Suprapubic skin (tissue), 4 donors: ENCODE measurements at regions not wholly inside any gene's neighbourhood (a gene's known extent, or its start where the extent isn't known, plus 50 kb on each side); places are given as distances from the start of the nearest gene placed in this dataset.
"Not testable (repeated sequence)": the region's sequence is repeated elsewhere in the genome, so short reads cannot be mapped to it uniquely, and the experiment has no call there.

ENCODE experiments used
- DNase-seq, 2 donors: peaks; one replicate each; pipeline ENCODE4 v3.0.0-alpha.2; 2019; ENCODE audit warnings: low spot score in 2 of 2
- H3K27ac ChIP-seq: fragments of 200-600 bp; sonication (generic); one replicate; pipeline ENCODE4 v1.5.1; 2019
- H3K27me3 ChIP-seq: fragments of 200-600 bp; sonication (generic); one replicate; pipeline ENCODE4 v1.5.1; 2019
- H3K36me3 ChIP-seq: fragments of 200-600 bp; sonication (generic); one replicate; pipeline ENCODE4 v1.5.1; 2019
- H3K4me1 ChIP-seq: fragments of 200-600 bp; sonication (generic); one replicate; pipeline ENCODE4 v1.5.1; 2019
- H3K4me3 ChIP-seq: fragments of 200-600 bp; sonication (generic); one replicate; pipeline ENCODE4 v1.5.1; 2019; ENCODE audit warnings: mild to moderate bottlenecking
- H3K9me3 ChIP-seq: fragments of 200-600 bp; sonication (generic); one replicate; pipeline ENCODE4 v1.5.1; 2019
- EP300 ChIP-seq: sonication (generic); formaldehyde crosslinking; IDR thresholded peaks from one replicate; pipeline ENCODE4 v1.6.1; 2017; ENCODE audit warnings: antibody characterized with exemption
- POLR2A ChIP-seq, 2 donors: fragments of 450-650 bp; IDR thresholded peaks; one replicate each; pipeline ENCODE4 v1.6.1; 2017; ENCODE audit warnings: antibody characterized with exemption in 2 of 2, mild to moderate bottlenecking in 2 of 2, moderate library complexity in 2 of 2
- POLR2AphosphoS5 ChIP-seq, 3 donors: sonication (generic); formaldehyde crosslinking; IDR thresholded peaks; one replicate each; pipeline ENCODE4 v1.6.1; 2017; ENCODE audit warnings: antibody characterized with exemption in 3 of 3
- WGBS: methylation state at CpG from one replicate; pipeline ENCODE4 v1.1.5; 2018; 5-methylcytosine and 5-hydroxymethylcytosine counted together
- TF ChIP-seq, protein P1 (sequence below), 2 donors: fragments of 200-600 bp in 1 of 2; fragments of 450-650 bp in 1 of 2; sonication (generic) in 1 of 2; IDR thresholded peaks; one replicate each; pipeline ENCODE4 v1.5.1; 2016 to 2019; ENCODE audit warnings: antibody characterized with exemption in 2 of 2, mild to moderate bottlenecking in 1 of 2, moderate library complexity in 1 of 2

DNA sequence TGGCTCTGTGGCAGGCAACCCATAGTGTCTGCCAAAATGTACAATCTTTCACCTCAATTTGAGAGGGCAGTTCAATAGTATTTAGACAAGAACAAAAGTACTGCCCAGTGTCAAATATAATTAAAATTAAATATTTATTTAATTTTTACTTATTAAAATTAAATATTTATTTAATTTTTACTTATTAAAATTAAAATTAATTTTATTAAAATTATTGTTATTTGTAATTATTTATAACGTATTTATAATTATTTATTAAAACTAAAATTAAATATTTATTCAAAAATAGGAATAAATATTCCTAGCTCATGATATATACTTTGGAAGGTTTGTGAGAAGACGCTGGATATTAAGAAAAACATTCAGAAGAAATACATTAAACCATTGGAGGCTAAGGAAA, 93.7 kb upstream of the CAV2 start:
- 89% methylated on average over 2 of the region's 2 CpGs for WGBS
- Histone ChIP-seq H3K4me1 (peaks cover 8% of the 10 kb centered on the region), H3K36me3 (no peaks in the 10 kb centered on the region), H3K4me3 (no peak overlapping the region), H3K27me3 (no peaks in the 10 kb centered on the region), H3K27ac (no peak overlapping the region), H3K9me3 (no peaks in the 10 kb centered on the region)
- TF ChIP-seq, protein P1, sequence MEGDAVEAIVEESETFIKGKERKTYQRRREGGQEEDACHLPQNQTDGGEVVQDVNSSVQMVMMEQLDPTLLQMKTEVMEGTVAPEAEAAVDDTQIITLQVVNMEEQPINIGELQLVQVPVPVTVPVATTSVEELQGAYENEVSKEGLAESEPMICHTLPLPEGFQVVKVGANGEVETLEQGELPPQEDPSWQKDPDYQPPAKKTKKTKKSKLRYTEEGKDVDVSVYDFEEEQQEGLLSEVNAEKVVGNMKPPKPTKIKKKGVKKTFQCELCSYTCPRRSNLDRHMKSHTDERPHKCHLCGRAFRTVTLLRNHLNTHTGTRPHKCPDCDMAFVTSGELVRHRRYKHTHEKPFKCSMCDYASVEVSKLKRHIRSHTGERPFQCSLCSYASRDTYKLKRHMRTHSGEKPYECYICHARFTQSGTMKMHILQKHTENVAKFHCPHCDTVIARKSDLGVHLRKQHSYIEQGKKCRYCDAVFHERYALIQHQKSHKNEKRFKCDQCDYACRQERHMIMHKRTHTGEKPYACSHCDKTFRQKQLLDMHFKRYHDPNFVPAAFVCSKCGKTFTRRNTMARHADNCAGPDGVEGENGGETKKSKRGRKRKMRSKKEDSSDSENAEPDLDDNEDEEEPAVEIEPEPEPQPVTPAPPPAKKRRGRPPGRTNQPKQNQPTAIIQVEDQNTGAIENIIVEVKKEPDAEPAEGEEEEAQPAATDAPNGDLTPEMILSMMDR (IDR thresholded peaks at IDR 0.05) = no peak
- DNase-seq = no peak

DNA sequence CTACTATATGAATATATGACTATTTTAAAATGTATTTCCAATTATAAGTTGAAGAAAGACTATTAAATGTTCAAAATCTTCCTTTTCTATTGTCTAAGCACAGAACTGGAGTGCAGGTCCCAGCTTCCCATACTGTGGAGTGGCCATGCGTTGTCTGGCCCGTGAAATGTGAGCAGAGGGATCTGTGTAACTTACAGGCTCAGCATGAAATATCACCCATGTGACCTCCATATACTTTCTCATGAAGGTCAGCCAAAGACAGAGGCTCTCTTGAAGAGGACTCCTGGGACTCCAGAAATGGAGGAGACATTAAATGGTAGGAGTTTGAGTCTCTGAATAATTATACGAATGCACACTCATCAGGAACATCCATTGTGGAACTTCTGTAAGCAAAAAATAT, 92.4 kb upstream of the CAV2 start:
- WGBS = 89% methylated on average over 3 of the region's 3 CpGs
- Histone ChIP-seq H3K9me3 (no peaks in the 10 kb centered on the region), H3K27ac (no peak overlapping the region), H3K36me3 (no peaks in the 10 kb centered on the region), H3K4me1 (peaks cover 8% of the 10 kb centered on the region), H3K4me3 (no peak overlapping the region), H3K27me3 (no peaks in the 10 kb centered on the region)
- DNase-seq = no peak
- TF ChIP-seq POLR2AphosphoS5 (IDR thresholded peaks at IDR 0.05) (no peak), POLR2A (IDR thresholded peaks at IDR 0.05) (no peak), EP300 (no peak)
- TF ChIP-seq, protein P1 (IDR thresholded peaks at IDR 0.05) = no peak

DNA sequence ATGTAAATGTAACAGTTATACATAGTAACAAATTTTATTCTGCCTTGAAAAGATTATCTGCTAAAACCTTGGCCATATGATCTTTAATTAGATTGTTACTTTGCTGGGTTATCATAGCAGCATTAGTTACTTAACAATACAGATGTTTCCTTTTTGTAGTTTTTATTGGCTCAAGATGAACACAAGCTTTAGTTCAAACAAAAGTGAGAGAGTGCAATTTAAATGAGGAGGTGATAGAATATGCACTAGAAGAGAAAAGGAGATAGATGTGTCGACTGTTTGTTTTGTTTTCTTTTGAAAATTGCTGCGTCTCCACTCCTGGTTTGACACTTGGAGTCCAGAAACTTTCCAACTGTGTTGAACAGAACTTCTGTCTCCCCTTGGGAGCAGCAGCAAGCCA, 91.4 kb upstream of the CAV2 start:
- DNase-seq = no peak
- Histone ChIP-seq H3K27ac (no peak overlapping the region), H3K4me3 (no peak overlapping the region), H3K27me3 (no peaks in the 10 kb centered on the region), H3K36me3 (no peaks in the 10 kb centered on the region), H3K4me1 (peaks cover 8% of the 10 kb centered on the region), H3K9me3 (no peaks in the 10 kb centered on the region)
- TF ChIP-seq, protein P1 (IDR thresholded peaks at IDR 0.05) = no peak
- TF ChIP-seq POLR2A (IDR thresholded peaks at IDR 0.05) (no peak), EP300 (no peak), POLR2AphosphoS5 (IDR thresholded peaks at IDR 0.05) (no peak)
- 70% methylated on average over 2 of the region's 2 CpGs for WGBS

DNA sequence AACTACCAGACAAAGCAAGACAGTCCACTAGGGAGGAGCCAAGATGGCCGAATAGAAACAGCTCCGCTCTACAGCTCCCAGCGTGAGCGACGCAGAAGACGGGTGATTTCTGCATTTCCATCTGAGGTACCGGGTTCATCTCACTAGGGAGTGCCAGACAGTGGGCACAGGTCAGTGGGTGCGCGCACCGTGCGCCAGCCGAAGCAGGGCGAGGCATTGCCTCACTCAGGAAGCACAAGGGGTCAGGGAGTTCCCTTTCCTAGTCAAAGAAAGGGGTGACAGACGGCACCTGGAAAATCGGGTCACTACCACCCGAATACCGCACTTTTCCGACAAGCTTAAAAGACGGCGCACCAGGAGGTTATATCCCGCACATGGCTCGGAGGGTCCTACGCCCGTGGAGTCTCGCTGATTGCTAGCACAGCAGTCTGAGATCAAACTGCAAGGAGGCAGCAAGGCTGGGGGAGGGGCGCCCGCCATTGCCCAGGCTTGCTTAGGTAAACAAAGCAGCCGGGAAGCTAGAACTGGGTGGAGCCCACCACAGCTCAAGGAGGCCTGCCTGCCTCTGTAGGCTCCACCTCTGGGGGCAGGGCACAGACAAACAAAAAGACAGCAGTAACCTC, 90.6 kb upstream of the CAV2 start:
- not testable (repeated sequence) for H3K9me3 ChIP-seq, H3K36me3 ChIP-seq, H3K27me3 ChIP-seq, DNase-seq, H3K4me3 ChIP-seq, H3K4me1 ChIP-seq, H3K27ac ChIP-seq
- 89% methylated on average over 28 of the region's 28 CpGs for WGBS

DNA sequence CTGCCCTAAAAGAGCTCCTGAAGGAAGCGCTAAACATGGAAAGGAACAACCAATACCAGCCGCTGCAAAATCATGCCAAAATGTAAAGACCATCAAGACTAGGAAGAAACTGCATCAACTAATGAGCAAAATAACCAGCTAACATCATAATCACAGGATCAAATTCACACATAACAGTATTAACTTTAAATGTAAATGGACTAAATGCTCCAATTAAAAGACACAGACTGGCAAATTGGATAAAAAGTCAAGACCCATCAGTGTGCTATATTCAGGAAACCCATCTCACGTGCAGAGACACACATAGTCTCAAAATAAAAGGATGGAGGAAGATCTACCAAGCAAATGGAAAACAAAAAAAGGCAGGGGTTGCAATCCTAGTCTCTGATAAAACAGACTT, 88.8 kb upstream of the CAV2 start:
- not testable (repeated sequence) for H3K4me1 ChIP-seq, H3K27ac ChIP-seq, H3K36me3 ChIP-seq, H3K9me3 ChIP-seq, H3K27me3 ChIP-seq, H3K4me3 ChIP-seq, DNase-seq
- 95% methylated on average over 3 of the region's 3 CpGs for WGBS

DNA sequence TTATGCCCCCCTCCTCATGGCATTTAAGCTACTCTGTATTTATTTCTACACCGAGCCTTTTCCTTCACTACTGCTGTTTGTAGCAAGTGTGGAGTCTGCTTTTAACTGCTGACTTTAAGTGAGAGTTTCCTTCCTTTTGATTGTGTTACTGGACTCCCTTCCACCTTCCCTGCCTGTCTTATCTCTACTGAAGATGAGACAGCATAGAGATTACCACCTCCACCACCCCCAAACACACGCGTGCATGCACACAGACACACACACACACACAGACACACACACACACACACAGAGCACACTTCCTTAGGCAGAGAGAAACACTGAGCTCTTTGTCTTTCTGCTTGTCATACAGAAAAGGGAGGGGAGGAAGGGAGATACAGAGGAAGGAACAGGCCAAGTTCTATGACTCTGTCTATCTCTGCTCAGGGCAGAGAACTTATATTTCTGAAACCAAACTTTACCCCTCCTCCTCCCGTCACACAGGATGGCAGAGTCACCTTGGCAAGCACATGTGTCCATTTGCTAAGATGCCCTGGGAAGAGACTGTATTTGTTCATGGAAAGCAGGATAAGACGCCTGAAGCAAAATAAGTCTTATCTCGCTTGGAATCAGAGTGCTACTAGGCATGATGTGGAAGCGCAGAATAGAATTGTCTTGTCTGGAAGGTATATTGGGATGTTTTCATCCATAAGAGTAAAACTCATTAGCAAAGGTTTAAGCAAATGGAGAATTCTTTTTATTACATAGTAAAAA, 81.8 kb upstream of the CAV2 start:
- Histone ChIP-seq H3K9me3 (no peaks in the 10 kb centered on the region), H3K4me1 (peaks cover 6% of the 10 kb centered on the region), H3K27me3 (no peaks in the 10 kb centered on the region), H3K27ac (no peak overlapping the region), H3K4me3 (no peak overlapping the region), H3K36me3 (no peaks in the 10 kb centered on the region)
- WGBS = 62% methylated on average over 7 of the region's 7 CpGs
- DNase-seq = no peak
- TF ChIP-seq POLR2A (IDR thresholded peaks at IDR 0.05) (no peak), EP300 (no peak), POLR2AphosphoS5 (IDR thresholded peaks at IDR 0.05) (no peak)
- TF ChIP-seq, protein P1 (IDR thresholded peaks at IDR 0.05) = no peak
